Kidney (tissue), 13 donors: ENCODE measurements at regions not wholly inside any gene's neighbourhood (a gene's known extent, or its start where the extent isn't known, plus 50 kb on each side); places are given as distances from the start of the nearest gene placed in this dataset.

Experiments used
- DNase-seq, 5 donors: peaks; one replicate each; pipeline ENCODE4 v3.0.0-alpha.2; 2013 to 2020
- FAIRE-seq: peaks from 2 replicates; lab custom pipeline; 2012; peaks lifted over from hg19 to GRCh38; lab: Jason Lieb, UNC
- H3K27ac ChIP-seq, 2 donors: one replicate each; pipeline ENCODE4 v1.7.0; 2013; ENCODE audit warnings: low read depth in 2 of 2, low read length in 2 of 2, inconsistent platforms in 1 of 2
- H3K27me3 ChIP-seq: one replicate; pipeline ENCODE4 v1.7.1; 2013; ENCODE audit warnings: low read length, inconsistent platforms; ENCODE audit not compliant: control insufficient read depth, insufficient read depth
- H3K36me3 ChIP-seq, 3 donors: one replicate each; pipeline versions ENCODE4 v1.7.0 to v1.7.1; 2013; ENCODE audit warnings: low read length in 3 of 3, control low read depth in 1 of 3, inconsistent platforms in 1 of 3; ENCODE audit not compliant: insufficient read depth in 3 of 3, control insufficient read depth in 2 of 3
- H3K4me1 ChIP-seq, 3 donors: one replicate each; pipeline versions ENCODE4 v1.7.0 to v1.7.1; 2013; ENCODE audit warnings: low read length in 3 of 3, inconsistent platforms in 1 of 3, low read depth in 1 of 3; ENCODE audit not compliant: control insufficient read depth in 2 of 3, insufficient read depth in 2 of 3
- H3K4me3 ChIP-seq, 3 donors: one replicate each; pipeline versions ENCODE4 v1.7.0 to v1.8.1; 2013; ENCODE audit warnings: low read length in 3 of 3, control low read depth in 1 of 3, inconsistent platforms in 1 of 3
- H3K9ac ChIP-seq, 3 donors: one replicate each; pipeline versions ENCODE4 v1.7.0 to v1.7.1; 2013; ENCODE audit warnings: low read length in 3 of 3, control low read depth in 1 of 3, inconsistent platforms in 1 of 3
- H3K9me3 ChIP-seq, 3 donors: one replicate each; pipeline versions ENCODE4 v1.7.0 to v1.7.1; 2013; ENCODE audit warnings: low read length in 3 of 3, control low read depth in 1 of 3, inconsistent platforms in 1 of 3; ENCODE audit not compliant: control insufficient read depth in 2 of 3, insufficient read depth in 1 of 3
- CTCF ChIP-seq: IDR thresholded peaks from 3 replicates; pipeline ENCODE4 v1.5.1; 2012; ENCODE audit warnings: mild to moderate bottlenecking, moderate library complexity, borderline replicate concordance; ENCODE audit not compliant: insufficient read depth; ENCODE audit errors: extremely low read depth
- intact Hi-C: fragments of 100-400 bp; cut with DNase I; formaldehyde crosslinking; loops from one replicate; pipeline ENCODE4 v1.11.1; 2022
- donor health status: control.
- donor health status: control.
- donor health status: control.
- donor health status: control.
- donor health status: control.
- donor health status: DM: yes; HTN: yes; CAD: no.
- donor health status: Normal renal cell carcinoma (clear cell type).

GRCh38 chr1:91161166-91161565 lies 139.3 kb upstream of the ZNF644 start:
- TF ChIP-seq CTCF, result no peak
- Histone ChIP-seq H3K9me3 (no peaks in the 10 kb centered on the region), H3K4me1 (no peaks in the 10 kb centered on the region), H3K4me3 (no peak overlapping the region), H3K9ac (no peak overlapping the region), H3K27me3 (no peaks in the 10 kb centered on the region), H3K36me3 (no peaks in the 10 kb centered on the region), H3K27ac (no peak overlapping the region)
- no peak for DNase-seq
- no peak for FAIRE-seq
- intact Hi-C loops, result no loop called here

GRCh38 chr1:91160363-91161075 lies 138.7 kb upstream of the ZNF644 start:
- Histone ChIP-seq H3K9me3 (no peaks in the 10 kb centered on the region), H3K36me3 (no peaks in the 10 kb centered on the region), H3K27me3 (no peaks in the 10 kb centered on the region), H3K9ac (no peak overlapping the region), H3K27ac (no peak overlapping the region), H3K4me1 (no peaks in the 10 kb centered on the region), H3K4me3 (no peak overlapping the region)
- DNase-seq (no peak), FAIRE-seq (no peak)
- no peak for TF ChIP-seq CTCF
- intact Hi-C loops, result no loop called here

DNA sequence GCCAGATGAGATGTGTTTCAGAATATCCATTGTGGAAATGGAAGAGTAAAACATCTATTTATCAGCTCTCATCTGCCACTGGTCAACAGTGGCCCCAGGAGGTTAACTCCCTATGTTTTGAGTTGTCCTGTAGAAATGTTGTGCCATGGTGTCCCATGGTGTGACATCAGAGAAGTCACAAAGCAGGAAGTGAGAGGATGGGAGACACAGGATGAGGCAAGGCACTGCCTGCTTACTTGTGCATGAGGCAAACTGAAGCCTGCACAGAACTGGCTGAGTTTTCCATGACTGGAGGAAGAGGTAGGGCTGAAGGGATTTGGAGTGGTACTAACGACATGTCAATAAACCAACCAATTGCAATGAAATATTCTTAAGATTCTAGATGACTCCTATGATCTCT lies 131.5 kb upstream of the ZNF644 start:
- H3K4me3 ChIP-seq, result no peak overlapping the region
- intact Hi-C loops, result no loop called here
- H3K27me3 ChIP-seq, result no peaks in the 10 kb centered on the region
- no peak overlapping the region for H3K27ac ChIP-seq
- H3K36me3 ChIP-seq, result no peaks in the 10 kb centered on the region
- no peak overlapping the region for H3K9ac ChIP-seq
- no peak for TF ChIP-seq CTCF
- H3K4me1 ChIP-seq, result no peaks in the 10 kb centered on the region
- no peaks in the 10 kb centered on the region for H3K9me3 ChIP-seq
- DNase-seq (no peak), FAIRE-seq (no peak)

DNA sequence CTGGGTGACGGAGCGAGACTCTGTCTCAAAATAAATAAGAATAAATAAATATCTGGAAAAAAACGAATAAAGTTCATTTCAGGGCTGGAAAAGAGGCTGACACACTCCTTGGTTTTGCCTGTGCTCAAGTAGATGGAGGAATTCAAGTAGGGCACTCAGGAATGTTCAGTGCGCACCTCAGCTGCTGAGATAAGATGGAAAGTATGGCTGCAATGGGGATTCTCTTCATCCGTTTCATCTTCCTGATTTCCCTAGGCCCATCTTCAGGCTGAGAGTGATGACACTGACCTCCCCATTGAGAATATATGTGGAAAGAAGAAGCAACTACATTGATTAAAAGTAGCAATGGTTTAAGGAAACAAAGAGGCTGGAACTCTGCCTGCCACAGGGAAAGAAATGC lies 130.5 kb upstream of the ZNF644 start:
- Histone ChIP-seq H3K27me3 (no peaks in the 10 kb centered on the region), H3K9ac (no peak overlapping the region), H3K4me3 (no peak overlapping the region), H3K36me3 (no peaks in the 10 kb centered on the region), H3K4me1 (no peaks in the 10 kb centered on the region), H3K9me3 (no peaks in the 10 kb centered on the region), H3K27ac (no peak overlapping the region)
- FAIRE-seq, result no peak
- no peak for DNase-seq
- TF ChIP-seq CTCF, result no peak
- intact Hi-C loops, result no loop called here
